IPS-18a (cell line): ENCODE measurements at regions not wholly inside any gene's neighbourhood (a gene's known extent, or its start where the extent isn't known, plus 50 kb on each side); places are given as distances from the start of the nearest gene placed in this dataset.

Experiments used
- H3K27ac ChIP-seq: one replicate; pipeline ENCODE4 v1.5.1; 2013; ENCODE audit warnings: low read length
- H3K27me3 ChIP-seq: one replicate; pipeline ENCODE4 v1.6.1; 2013; ENCODE audit warnings: mild to moderate bottlenecking, low read length; ENCODE audit not compliant: control insufficient read depth, insufficient read depth
- H3K36me3 ChIP-seq: one replicate; pipeline ENCODE4 v1.6.1; 2013; ENCODE audit warnings: low read depth, low read length; ENCODE audit not compliant: control insufficient read depth
- H3K4me1 ChIP-seq: one replicate; pipeline ENCODE4 v1.6.1; 2013; ENCODE audit warnings: low read depth, low read length; ENCODE audit not compliant: control insufficient read depth
- H3K4me3 ChIP-seq: one replicate; pipeline ENCODE4 v1.5.1; 2013; ENCODE audit warnings: low read length
- H3K9ac ChIP-seq: one replicate; pipeline ENCODE4 v1.6.1; 2013; ENCODE audit warnings: mild to moderate bottlenecking, low read length, moderate library complexity
- H3K9me3 ChIP-seq: one replicate; pipeline ENCODE4 v1.6.1; 2013; ENCODE audit warnings: low read depth, low read length; ENCODE audit not compliant: control insufficient read depth

DNA sequence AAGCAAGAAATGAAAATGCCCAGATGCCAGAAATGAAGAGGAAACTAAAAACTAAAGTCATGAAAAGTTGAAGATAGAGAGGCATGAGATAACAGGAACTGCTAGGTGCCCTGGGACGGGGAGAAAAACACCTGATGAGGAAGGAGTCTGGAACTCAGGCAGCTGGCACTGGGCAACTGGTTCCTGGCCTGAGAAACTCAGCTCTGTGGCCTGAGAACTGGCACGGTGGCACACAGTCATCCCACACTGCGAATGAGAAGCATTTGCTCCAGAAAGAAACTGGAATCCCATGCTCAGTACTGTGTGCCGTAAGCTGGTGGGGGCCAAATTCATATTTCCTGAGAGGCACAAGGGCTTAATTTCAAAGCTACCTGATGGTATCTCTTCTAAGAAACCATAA, 53.6 kb upstream of the RORA start:
- no peak overlapping the region for H3K9ac ChIP-seq
- no peaks in the 10 kb centered on the region for H3K27me3 ChIP-seq
- H3K27ac ChIP-seq: no peak overlapping the region
- H3K4me1 ChIP-seq: no peaks in the 10 kb centered on the region
- H3K4me3 ChIP-seq: no peak overlapping the region
- no peaks in the 10 kb centered on the region for H3K9me3 ChIP-seq
- no peaks in the 10 kb centered on the region for H3K36me3 ChIP-seq

DNA sequence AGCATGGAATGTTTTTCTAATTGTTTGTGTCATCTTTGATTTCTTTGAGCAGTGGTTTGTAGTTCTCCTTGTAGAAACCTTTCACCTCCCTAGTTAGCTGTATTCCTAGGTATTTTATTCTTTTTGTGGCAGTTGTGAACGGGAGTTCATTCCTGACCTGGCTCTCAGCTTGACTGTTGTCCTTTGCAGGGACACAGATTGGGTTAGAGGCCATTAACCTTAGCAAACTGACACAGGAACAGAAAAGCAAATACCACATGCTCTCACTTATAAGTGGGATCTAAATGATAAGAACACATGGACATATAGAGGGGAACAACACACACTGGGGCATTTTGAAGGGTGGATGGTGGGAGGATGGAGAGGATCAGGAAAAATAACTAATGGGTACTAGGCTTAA, 52.2 kb upstream of the RORA start:
- Histone ChIP-seq H3K9ac (no peak overlapping the region), H3K4me1 (no peaks in the 10 kb centered on the region), H3K27ac (no peak overlapping the region), H3K36me3 (no peaks in the 10 kb centered on the region), H3K4me3 (no peak overlapping the region), H3K9me3 (no peaks in the 10 kb centered on the region), H3K27me3 (no peaks in the 10 kb centered on the region)
